ENCODE measurements at regions not wholly inside any gene's neighbourhood (a gene's known extent, or its start where the extent isn't known, plus 50 kb on each side); places are given as distances from the start of the nearest gene placed in this dataset.

DNA sequence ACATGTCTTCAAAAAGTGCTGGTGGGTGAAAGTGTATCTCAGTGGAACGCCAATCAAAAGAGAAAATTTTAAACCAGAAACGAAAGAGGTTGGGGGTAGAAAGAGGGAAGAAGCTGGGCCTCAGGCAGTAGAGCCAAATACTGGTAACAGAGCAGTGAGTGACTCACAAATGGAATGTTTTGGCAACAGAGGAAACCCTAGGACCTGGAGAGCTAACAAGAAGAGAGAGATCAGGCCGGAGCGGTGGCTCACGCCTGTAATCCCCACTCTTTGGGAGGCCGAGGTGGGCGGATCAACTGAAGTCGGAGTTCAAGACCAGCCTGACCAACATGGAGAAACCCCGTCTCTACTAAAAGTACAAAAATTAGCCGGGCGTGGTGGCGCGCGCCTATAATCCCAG is 450.8 kb upstream of the NAALADL2 start:
- DNase-seq: no peak

DNA sequence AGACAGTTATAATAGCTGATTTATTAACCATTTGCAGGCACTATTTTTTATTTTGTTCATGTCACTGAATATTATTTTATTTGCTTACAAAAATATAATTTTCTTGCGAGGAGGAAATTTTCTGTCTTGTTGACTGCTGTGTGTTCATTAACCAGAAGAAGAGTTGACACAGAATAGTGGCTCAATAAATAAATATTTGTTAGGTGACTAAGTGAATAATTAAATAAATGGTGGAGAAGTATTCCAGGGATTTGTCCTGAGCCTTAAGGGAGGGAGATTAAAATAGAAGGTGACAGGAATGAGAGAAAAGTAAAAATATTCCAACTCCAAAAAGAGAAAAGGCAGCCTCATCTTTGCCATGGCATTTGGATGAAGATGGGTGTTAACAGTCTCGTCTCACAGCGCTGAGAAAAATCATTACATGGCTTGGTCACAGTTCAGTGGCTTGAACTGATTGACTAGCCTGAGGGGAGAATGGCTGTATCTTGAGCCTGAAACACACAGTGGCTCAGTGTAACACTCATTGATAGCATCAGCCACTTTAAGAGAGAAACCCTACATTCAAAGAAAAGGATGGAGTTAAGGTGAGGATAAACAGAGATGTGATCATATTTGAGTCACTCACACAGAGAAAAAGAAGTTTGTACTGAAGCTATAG is 449.9 kb upstream of the NAALADL2 start:
- DNase-seq: no peak

DNA sequence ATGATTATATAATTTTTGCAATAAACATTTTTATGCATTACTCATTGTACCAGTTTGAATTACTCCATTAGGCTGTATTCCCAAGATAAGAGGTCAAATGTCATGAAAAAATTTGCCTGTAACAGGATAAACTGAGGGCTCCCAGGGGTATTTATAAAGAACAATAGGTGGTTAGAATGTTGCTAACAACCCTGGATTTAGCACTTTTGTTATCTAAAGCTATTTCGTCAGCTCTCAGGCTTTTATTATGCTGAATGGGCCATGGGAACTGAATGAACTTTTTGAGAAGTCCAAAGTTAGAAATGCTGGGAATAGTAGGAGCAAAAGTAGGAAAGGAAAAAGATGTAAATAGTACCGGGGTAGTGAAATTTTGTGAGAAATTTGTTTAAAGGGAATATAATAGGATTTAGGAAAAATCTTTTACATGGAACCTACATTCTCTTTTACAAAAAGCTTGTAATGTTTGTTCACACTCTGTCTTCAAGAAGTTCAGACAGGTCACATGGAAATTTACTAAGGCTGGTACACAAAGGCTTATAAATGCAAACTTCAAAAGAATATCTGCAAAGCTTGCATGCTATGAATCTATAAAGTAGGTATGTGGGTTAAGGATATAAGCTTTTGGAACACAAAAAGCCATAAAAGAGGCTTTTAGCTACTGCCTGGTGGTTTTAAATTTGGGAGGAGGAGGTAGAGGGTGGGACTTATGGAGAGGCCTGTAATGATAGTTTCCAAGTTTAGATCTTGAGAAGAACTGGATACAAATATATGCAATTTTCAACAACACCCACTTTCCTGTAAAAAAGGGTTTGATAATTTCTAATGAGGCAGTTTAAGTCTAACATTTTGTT is 445.8 kb upstream of the NAALADL2 start:
- DNase-seq: no peak

DNA sequence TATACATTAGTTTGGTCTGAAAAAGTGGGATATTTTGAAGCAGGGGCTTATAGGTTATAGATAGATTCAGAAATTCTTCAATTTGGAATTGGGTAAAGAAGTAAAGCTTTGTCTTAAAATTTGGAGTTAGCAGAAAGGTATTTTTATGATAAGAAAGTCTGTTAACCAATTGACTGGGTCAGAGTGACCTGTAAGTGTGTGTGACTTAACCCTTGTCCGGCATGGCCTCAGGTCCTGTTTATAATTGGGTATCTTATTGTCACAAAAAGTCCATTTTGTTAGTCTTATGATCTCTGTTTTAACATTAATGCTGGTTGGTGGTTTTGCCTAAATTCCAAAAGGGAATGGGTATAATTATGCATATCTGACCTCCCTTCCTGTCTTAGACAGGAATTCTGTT is 444.2 kb upstream of the NAALADL2 start:
- no peak for DNase-seq

DNA sequence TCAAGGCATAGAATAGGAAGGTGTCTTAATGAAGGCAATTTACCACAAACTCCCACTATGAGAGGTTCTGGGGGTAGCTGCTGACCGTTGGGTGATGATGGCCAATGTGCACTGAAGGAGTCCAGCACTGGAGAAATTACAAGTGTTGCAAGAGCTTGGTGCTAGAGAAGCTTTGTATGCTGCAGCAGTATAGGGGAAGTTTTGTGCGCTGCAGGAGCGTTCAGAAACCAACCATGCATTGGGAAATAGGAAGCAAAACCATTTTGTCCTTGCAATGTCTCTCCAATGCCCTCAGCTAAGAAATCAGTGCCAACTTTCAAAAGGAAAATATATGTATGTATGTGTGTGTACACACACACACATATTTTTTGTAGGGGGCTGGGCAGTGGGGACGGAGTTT is 441.6 kb upstream of the NAALADL2 start:
- no peak for DNase-seq

DNA sequence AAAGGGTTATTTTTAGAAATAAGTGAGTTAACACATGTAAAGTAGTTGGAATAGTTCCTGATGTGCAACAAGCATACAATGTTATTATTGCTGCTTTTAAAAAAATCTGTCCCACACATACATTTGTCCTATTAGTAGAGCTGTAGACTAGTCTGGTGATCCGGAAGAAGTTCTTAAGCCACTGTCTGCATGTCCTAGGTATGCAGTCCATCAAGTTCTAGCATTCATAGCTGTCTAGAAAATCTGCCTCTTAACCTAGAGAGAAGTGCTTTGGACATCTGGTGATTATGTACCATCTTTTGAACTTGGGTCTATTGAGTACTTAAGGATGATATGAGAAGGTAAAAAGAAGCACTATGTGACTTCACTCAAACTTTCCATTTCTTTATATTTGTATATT is 439.9 kb upstream of the NAALADL2 start:
- no peak for DNase-seq

DNA sequence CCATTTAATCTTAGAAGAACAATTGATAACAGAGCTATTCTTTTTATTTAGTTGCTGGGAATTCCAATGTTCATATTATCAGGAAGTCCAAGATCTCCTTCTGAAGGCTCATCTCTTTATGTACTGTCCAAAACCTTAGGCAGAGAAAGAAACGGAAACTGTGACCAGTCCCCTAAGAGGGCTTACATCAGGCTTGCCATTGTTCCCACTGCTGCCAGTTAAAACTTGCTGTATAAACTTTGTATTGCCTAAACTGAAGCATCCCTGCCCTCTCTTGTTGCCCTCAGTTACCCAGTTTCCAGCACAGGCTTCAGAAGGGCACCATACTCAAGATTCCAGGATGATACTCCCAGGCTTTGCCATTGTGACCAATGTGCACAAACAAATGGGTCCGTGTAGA is 435.2 kb upstream of the NAALADL2 start:
- no peak for DNase-seq

DNA sequence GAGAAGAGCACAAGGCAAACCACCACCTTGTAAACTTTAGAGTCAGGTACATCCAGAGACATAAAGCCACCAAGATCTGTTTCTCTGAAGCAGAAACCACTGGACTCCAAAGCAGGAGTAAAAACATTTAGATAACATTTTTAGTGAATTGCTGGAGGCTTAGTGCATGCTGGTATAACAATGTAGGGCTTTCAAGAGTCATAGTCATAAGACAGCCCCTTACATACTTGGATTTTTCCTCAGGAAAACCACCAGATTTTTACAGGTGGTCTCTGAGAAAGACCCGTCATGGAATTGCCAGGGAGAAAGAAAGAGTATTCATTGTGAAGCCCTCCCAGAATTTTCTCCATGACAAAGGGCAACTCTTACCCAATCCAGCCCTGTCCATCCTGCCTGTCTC is 434.5 kb upstream of the NAALADL2 start:
- no peak for DNase-seq

DNA sequence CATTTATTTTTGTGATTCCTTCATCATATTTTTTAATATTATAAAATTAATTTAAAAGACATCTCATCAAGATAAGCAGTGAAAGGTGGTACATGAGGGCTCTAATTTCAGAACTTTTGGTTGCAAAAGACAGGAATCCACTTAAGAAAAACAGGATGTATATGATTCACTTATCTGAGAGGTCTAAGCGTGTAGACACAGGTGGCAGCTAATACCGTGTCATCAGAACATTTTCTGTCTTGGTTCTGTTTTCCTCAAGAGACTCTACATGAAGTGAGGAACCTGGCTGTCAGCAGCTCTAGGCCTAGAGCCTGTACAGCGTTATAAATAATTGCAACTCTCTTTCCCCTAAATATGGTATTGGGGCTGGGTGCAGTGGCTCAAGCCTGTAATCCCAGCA is 433.7 kb upstream of the NAALADL2 start:
- DNase-seq: no peak

DNA sequence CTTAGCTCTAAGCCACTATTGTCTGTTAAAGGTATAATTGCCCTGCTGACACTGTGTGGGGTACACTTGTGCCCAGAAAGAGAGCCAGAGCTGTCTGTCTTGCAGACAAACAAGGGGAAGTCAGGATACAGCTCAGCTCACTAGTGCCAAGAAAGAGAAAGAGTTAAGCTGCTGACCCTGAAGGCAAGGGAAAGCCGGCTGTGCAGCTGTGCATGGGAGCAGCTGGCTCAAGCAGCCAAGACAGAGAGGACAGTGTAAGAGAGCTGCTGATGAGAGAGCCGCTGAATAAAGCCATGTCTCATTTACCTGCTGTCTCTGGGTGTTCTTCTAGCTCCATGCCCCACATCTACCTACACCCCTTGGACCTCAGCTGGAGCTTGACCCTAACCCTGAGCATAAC is 428.1 kb upstream of the NAALADL2 start:
- DNase-seq: no peak

DNA sequence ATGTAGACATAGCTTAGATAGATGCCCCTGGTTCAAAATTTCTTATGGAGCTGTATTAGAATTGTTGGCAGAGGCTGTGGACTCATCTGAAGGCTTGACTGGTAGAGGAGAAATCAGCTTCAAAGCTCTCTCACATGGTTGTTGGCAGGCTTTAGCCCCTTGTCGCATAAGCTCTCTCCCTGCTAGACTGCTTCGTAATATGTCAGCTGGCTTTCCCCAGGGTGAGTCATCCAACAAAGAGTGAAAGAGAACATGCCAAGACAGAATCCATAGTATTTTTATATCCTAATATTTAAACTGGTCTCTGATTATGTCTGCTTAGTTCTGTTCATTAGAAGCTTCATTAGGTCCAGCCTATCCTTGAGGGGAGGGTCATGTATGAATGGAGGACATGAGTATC is 427.4 kb upstream of the NAALADL2 start:
- no peak for DNase-seq

DNA sequence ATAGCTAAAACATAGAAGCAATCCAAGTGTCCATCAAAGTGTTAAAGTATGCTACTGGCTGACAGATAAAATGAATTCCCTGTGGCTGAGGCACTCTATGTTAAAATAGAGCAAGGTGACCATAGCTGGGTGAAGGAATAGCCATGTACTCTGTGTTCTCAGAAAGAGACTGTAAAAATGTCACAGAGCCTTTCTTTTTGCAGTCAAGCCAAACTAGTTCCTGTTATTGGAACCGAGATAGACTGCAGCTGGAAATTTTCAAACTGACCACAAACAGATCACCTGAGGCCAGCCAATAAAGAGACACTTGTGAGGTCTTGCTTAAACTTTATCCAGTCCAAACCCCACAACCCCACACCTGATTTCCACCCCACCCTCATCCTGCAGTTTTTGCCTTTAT is 422.8 kb upstream of the NAALADL2 start:
- DNase-seq: no peak

DNA sequence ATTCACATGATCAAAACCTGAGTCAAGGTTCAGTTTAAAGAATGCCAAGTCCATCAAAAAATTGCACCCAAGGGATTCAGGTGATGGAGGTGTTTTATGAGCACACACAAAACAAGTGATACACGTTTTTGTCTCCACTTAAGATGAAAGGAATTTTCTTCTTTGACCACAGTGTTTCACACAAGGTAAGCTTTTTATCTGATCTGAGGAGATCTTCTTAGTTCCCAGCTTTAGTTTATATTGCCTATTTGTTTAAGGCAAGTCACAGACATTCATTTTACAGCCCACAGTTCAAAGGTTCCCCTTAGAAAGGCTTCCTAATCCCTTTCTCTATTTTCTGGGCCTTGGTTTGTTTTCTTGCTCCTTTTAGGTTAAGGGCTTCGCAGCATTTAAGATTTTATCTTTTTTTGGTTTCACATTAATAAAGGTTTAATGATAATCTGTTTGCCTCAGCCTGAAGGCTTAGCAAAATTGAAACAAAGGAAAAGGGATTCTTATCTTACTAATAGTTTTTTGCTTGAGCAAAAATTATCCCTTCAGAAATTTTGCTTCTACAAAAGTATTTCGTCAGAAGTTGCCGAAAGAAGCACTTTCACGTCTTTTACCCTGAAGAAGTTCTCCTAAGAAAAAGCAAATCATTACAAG is 420.5 kb upstream of the NAALADL2 start:
- DNase-seq: no peak

DNA sequence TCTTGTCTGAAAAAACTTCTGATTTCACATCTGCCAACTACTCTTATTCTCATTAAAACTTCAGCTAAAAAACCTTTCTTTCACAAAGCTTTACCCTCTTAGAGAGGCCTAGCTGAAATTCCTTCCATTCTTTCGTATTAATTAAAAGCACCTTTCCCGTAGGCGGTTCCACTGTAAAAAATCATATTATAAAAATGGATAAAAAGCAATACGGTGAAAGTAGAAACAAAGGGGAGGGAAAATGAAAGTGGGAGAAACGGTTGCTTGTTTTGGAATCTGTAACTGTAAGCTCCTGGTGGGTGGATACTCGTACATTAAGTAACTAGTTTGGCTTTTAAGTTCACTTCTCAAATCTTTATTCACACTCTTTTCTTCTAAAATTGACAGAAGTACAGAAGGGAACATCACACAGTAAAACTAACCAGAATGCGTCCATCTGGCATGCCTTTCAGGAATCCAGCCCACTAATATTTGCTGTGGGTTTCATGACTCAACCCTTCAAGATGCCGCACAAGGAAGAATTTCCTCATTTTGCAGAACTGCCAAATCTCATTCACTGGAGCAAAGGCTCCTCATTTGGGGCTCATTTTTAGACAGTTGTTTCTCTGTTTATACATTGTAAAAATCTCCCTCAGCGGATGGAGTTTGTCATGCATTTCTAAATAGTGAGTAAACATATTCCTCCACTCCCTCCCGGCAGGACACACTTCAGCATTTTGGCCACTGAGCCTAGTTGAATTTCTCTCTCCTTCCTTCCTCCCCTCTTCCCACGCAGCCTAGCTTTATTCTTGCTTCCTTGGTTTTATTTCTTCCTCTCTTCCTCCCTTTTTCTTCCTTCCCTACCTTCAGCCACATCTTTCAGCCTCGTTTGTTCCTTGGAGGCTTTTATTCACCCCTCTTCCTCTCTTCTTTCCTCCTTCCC is 419.5 kb upstream of the NAALADL2 start:
- DNase-seq: peak; percentile 84

DNA sequence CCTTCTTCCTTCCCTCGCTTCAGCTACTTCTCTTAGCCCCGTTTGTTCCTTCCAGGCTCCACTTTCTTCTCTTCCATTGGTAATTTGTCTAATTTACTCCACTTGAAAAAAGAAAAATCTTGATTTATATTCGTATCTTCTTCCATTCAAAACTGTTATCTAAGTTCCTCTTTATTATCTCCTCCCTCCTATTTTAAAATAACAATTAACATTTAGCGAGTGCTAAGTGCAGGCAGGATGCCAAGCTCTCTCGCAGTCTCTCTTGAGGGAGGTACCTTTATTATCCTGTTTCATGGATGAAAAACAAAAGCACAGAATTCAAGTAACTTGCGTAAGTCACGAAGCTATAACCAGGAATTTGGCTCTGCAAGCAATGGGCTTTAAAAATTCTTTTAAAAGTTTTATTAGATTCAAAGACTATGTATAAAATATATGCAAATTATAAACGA is 418.9 kb upstream of the NAALADL2 start:
- DNase-seq: peak; percentile 40

DNA sequence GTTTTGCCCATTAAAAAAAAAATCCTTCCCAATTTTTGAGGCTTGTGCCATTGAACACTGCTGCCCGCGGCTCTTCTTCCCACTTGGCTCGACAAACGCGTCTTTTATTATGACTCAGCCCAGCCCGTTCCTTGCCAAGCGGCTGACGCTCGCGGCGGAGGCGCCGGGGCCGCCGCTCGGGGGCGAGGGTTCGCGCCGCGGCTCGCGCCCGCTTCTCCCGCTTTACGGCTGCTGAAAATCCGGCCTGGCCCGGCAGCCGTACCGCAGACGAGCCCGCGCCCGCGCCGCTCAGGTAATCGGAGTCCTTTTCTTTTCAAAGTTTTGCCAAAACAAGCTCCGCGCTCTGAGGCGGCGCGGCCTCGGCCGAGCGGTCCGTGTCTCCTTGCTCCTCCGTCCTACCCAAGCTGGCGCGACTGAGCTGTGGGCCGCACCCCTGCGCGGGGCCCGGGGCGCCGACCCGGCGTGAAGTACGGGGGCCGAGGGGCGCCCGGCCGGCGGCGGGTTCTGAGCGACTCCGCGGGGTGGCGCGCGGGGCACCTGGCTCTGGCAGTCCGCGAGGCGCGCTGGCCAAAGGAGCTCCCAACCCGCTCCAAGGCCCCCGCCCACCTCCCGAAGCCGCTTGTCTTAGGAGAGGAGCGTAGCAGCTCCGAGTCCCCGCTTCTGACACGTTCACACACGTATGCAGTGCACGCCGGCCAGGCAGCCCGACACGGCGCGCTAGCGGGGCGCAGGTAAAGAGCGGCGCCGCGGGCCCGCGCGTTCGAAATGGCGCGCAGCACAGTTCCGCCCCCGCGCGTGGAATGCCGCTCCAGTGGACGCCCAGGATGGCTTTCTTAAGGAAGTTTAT is 418.2 kb upstream of the NAALADL2 start:
- peak; percentile 96 for DNase-seq

DNA sequence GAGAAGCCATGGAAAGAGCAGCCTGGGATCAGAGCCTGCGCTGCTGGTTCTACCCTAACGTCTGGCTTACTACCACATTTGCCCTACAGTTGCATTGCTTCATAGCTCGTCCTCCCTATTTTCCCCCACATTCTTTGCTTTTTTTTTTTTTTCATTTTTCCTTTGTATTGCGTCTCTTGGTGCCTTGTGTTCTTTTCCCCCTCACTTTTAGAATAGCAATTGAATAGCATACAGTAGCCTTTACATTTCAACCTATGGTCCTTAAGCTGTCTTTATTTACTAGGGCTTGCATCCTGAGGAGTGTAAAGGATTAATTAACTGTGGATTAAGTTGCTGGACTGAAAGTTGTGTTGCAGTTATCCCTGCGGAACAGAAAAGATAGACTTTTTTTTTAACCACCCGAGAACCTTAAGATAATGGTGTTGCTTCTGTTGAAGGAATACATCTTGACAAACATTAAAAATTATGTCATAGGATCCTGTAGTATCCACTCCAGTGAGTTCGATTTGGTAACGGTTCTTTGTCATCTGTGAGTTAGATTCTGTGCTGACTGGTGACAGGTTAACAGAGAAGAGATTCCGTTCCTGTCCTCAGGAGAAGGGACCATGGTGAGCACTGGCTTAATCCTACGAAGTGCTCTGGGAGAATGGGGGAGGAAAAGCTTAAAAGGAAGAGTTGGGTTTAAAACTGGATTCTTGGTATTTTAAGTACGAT is 417.4 kb upstream of the NAALADL2 start:
- DNase-seq: no peak

DNA sequence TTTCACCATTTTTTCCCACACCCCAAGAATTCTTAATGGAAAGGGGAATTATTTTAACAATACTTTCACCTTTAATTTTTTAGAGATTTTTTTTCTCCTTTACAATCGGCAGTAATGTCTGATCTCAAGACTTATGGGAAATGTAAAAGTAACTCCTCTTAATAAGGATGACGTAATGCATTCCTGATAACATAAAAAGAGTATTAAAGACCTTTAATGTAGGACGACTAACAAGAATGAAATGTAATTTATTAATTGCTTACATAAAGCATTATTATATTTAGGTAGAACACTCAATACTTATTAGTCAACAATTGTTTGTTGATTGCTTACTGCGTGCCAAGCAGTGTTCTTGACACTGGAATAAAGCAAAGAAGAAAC is 416.8 kb upstream of the NAALADL2 start:
- DNase-seq: no peak

DNA sequence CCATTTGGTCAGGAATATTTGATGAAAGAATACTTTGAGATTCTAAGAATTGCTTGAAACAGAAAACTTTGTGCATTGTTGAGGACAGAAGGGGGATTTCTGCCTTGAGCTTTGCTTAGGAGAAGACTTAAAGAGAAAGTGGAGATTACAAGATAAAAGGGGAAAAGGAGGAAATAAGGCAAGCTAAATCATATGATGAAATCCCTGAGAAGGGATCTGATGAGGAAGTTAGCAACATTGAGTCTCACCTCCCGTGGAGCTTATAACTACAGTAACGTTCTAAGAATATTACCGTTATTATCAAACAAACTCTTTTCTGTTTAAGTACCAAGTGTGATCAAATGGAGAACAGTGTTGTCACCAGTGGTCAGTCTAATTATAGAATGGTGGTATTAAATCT is 414.7 kb upstream of the NAALADL2 start:
- no peak for DNase-seq

DNA sequence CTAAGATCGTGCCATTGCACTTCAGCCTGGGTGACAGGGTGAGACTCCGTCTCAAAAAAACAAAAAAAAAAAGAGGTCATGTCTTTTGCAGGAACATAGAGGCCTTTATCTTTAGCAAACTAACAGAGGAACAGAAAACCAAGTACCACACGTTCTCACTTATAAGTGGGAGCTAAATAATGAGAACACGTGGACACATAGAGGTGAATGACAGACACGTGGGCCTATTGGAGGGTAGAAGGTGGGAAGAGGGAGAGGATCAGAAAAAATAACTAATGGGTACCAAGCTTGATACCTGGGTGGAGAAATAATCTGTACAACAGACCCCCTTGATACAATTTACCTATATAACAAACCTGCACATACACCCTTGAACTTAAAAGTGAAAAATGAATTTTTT is 401.4 kb upstream of the NAALADL2 start:
- DNase-seq: no peak

DNA sequence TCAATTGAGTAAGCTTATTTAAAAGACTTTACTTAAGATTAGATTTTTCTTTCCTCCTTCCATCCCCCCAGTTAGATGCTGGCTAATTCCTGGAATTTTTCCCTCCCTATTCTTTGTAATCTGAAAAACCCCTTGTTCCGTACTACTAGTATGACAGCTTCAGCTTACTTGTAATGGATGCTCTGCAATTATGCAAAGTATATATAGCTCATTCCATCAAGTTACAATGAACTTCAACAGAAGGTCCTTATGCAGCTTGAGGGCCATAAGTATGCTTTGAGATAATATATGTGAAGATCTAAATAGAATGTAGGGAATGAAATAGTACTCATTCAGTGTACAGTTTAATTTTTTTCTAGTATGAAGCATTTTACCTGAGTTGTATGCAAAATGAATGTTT is 398.3 kb upstream of the NAALADL2 start:
- DNase-seq: no peak

Data from right hindlimb (tissue), 1 donor.